ENCODE measurements at regions not wholly inside any gene's neighbourhood (a gene's known extent, or its start where the extent isn't known, plus 50 kb on each side); places are given as distances from the start of the nearest gene placed in this dataset.

DNA sequence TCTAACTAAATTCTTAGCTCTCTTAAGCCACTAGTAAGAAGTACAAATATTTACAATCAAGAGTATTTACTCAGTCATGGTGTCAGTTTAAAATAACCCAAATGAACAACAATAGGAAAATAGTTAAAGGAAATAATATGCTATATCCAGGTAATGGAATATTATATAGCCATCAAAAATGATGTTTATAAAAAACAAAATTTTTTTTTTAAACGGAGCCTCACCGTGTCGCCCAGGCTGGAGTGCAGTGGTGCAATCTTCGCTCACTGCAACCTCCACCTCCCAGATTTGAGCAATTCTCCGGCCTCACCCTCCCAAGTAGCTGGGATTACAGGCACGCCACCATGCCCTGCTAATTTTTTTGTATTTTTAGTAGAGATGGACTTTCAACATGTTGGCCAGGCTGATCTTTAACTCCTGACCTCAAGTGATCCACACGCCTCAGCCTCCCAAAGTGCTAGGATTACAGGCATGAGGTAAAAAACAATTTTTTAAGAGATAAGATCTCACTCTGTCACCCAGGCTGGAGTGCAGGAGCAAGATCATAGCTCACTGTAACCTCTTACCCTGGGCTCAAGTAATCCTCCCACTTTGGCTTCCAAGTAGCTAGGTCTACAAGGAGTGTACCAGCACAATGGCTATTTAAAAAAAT, 132.5 kb downstream of the NOC3L start:
- no peak overlapping the region for H3K27ac ChIP-seq (ENCODE audit: low read depth in 2 of 2, low read length in 1 of 2)
- no peak overlapping the region for H3K4me2 ChIP-seq
- H3F3A ChIP-seq (replicated peaks; ENCODE audit: insufficient read depth), result no peaks in the 10 kb centered on the region
- H3K9me3 ChIP-seq, result no peaks in the 10 kb centered on the region
- H3K9me2 ChIP-seq, result no peaks in the 10 kb centered on the region
- no peak overlapping the region for H3K9ac ChIP-seq
- WGBS (ENCODE audit: low lambda C conversion rate), result 93% methylated on average over 7 of the region's 7 CpGs
- TF ChIP-seq, protein P1, sequence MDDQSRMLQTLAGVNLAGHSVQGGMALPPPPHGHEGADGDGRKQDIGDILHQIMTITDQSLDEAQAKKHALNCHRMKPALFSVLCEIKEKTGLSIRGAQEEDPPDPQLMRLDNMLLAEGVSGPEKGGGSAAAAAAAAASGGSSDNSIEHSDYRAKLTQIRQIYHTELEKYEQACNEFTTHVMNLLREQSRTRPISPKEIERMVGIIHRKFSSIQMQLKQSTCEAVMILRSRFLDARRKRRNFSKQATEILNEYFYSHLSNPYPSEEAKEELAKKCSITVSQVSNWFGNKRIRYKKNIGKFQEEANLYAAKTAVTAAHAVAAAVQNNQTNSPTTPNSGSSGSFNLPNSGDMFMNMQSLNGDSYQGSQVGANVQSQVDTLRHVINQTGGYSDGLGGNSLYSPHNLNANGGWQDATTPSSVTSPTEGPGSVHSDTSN (IDR thresholded peaks at IDR 0.05), result no peak
- no peak for TF ChIP-seq SIN3A (IDR thresholded peaks at IDR 0.05; ENCODE audit: borderline replicate concordance, low read depth, low read length)
- TF ChIP-seq, protein P2, sequence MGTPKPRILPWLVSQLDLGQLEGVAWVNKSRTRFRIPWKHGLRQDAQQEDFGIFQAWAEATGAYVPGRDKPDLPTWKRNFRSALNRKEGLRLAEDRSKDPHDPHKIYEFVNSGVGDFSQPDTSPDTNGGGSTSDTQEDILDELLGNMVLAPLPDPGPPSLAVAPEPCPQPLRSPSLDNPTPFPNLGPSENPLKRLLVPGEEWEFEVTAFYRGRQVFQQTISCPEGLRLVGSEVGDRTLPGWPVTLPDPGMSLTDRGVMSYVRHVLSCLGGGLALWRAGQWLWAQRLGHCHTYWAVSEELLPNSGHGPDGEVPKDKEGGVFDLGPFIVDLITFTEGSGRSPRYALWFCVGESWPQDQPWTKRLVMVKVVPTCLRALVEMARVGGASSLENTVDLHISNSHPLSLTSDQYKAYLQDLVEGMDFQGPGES (IDR thresholded peaks at IDR 0.05; ENCODE audit: low read depth, low read length), result no peak
- no peak for TF ChIP-seq GATA2 (CRISPR knock-in tag; IDR thresholded peaks at IDR 0.05)
- no peak for TF ChIP-seq MEF2A (IDR thresholded peaks at IDR 0.05; ENCODE audit: borderline replicate concordance, low read depth)
- no peak for TF ChIP-seq TAF1 (IDR thresholded peaks at IDR 0.05; ENCODE audit: borderline replicate concordance, low read depth, low read length)
- TF ChIP-seq TCF12 (IDR thresholded peaks at IDR 0.05), result no peak
- no peak for TF ChIP-seq EP300 (IDR thresholded peaks at IDR 0.05; ENCODE audit: borderline replicate concordance in 1 of 2, low read depth in 1 of 2, low read length in 1 of 2)
- TF ChIP-seq CHD2 (IDR thresholded peaks at IDR 0.05; ENCODE audit: low read length, partially characterized antibody), result no peak
- TF ChIP-seq FOXJ3 (CRISPR knock-in tag; IDR thresholded peaks at IDR 0.05), result no peak
- TF ChIP-seq, protein P3, sequence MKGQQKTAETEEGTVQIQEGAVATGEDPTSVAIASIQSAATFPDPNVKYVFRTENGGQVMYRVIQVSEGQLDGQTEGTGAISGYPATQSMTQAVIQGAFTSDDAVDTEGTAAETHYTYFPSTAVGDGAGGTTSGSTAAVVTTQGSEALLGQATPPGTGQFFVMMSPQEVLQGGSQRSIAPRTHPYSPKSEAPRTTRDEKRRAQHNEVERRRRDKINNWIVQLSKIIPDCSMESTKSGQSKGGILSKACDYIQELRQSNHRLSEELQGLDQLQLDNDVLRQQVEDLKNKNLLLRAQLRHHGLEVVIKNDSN (IDR thresholded peaks at IDR 0.05; ENCODE audit: borderline replicate concordance, low read depth), result no peak
- TF ChIP-seq, protein P4, sequence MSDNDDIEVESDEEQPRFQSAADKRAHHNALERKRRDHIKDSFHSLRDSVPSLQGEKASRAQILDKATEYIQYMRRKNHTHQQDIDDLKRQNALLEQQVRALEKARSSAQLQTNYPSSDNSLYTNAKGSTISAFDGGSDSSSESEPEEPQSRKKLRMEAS (IDR thresholded peaks at IDR 0.05; ENCODE audit: low read depth), result no peak
- H3K27me3 ChIP-seq (ENCODE audit: insufficient read depth), result no peaks in the 10 kb centered on the region
- no peaks in the 10 kb centered on the region for H3K36me3 ChIP-seq (replicated peaks in 1 of 2; ENCODE audit: control insufficient read depth in 1 of 2, insufficient read depth in 2 of 2, low read length in 1 of 2)
- peaks cover 0 to 3% of the 10 kb centered on the region in 2 experiments; a peak in 1 of 4 replicates for H3K4me1 ChIP-seq (ENCODE audit: control insufficient read depth in 1 of 2, insufficient read depth in 2 of 2, low read depth in 1 of 2, low read length in 1 of 2)
- no peaks in the 10 kb centered on the region for H4K20me1 ChIP-seq (ENCODE audit: insufficient read depth)
- no peaks in the 10 kb centered on the region for H3K79me2 ChIP-seq (ENCODE audit: insufficient read depth)
- H3K4me3 ChIP-seq (ENCODE audit: low read depth in 2 of 2, low read length in 1 of 2), result no peak overlapping the region
- DNase-seq, result no peak
- ChIA-PET POLR2A (no interaction called here), CTCF (no interaction called here)
- H2AFZ ChIP-seq (ENCODE audit: low read depth), result no peak overlapping the region

DNA sequence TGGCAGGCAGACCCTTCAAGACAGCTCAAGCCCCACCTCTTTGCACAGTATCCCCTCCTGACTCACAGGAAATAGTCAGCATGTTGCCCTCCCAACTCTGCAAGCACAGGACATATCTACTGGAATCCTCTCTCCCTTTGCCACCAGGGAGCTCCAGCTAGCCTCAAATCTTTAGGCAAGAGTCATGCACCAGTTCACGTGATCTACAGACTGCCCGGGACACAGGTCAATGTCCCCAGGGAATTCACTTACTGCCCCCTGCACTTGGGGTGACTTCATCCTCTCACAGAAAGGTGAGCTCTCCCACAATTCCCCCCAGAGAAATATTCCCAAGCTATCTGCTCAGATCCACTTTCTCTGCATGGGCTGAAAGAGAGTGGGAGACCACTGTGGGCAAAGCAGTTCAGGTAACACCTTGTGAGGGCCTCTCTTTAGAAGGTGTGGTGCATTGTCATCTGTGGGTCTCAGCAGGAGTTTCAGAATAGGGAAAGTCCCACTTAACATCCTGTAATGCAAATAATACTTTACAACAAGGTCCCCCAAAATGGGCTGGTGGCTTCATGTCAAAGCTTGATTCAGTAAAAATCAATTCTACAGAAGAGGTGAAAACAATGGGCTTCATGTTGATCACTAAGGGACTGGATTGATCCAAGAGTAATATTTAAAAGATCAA, 129.9 kb downstream of the NOC3L start:
- Histone ChIP-seq H4K20me1 (ENCODE audit: insufficient read depth) (no peaks in the 10 kb centered on the region), H3F3A (replicated peaks; ENCODE audit: insufficient read depth) (no peaks in the 10 kb centered on the region), H3K4me3 (ENCODE audit: low read depth in 2 of 2, low read length in 1 of 2) (no peak overlapping the region), H2AFZ (ENCODE audit: low read depth) (no peak overlapping the region), H3K9ac (no peak overlapping the region), H3K36me3 (replicated peaks in 1 of 2; ENCODE audit: control insufficient read depth in 1 of 2, insufficient read depth in 2 of 2, low read length in 1 of 2) (no peaks in the 10 kb centered on the region), H3K27ac (ENCODE audit: low read depth in 2 of 2, low read length in 1 of 2) (no peak overlapping the region), H3K4me2 (no peak overlapping the region), H3K4me1 (ENCODE audit: control insufficient read depth in 1 of 2, insufficient read depth in 2 of 2, low read depth in 1 of 2, low read length in 1 of 2) (peaks cover 0 to 11% of the 10 kb centered on the region in 2 experiments; a peak in 2 of 4 replicates), H3K9me3 (no peaks in the 10 kb centered on the region), H3K9me2 (no peaks in the 10 kb centered on the region), H3K79me2 (ENCODE audit: insufficient read depth) (no peaks in the 10 kb centered on the region), H3K27me3 (ENCODE audit: insufficient read depth) (no peaks in the 10 kb centered on the region)
- ChIA-PET POLR2A (no interaction called here), CTCF (interaction anchor here (1.0 kb wide), 1 partner anchor 36 kb away, joined by 3 read pairs; no protein-coding TSS in a partner anchor)
- no peak for DNase-seq
- 90% methylated on average over 2 of the region's 2 CpGs for WGBS (ENCODE audit: low lambda C conversion rate)
- TF ChIP-seq RAD21 (IDR thresholded peaks at IDR 0.05; ENCODE audit: low read length), result no peak
- no peak for TF ChIP-seq TCF12 (IDR thresholded peaks at IDR 0.05)
- TF ChIP-seq NFIC (IDR thresholded peaks at IDR 0.05; ENCODE audit: borderline replicate concordance), result no peak
- TF ChIP-seq, protein P5, sequence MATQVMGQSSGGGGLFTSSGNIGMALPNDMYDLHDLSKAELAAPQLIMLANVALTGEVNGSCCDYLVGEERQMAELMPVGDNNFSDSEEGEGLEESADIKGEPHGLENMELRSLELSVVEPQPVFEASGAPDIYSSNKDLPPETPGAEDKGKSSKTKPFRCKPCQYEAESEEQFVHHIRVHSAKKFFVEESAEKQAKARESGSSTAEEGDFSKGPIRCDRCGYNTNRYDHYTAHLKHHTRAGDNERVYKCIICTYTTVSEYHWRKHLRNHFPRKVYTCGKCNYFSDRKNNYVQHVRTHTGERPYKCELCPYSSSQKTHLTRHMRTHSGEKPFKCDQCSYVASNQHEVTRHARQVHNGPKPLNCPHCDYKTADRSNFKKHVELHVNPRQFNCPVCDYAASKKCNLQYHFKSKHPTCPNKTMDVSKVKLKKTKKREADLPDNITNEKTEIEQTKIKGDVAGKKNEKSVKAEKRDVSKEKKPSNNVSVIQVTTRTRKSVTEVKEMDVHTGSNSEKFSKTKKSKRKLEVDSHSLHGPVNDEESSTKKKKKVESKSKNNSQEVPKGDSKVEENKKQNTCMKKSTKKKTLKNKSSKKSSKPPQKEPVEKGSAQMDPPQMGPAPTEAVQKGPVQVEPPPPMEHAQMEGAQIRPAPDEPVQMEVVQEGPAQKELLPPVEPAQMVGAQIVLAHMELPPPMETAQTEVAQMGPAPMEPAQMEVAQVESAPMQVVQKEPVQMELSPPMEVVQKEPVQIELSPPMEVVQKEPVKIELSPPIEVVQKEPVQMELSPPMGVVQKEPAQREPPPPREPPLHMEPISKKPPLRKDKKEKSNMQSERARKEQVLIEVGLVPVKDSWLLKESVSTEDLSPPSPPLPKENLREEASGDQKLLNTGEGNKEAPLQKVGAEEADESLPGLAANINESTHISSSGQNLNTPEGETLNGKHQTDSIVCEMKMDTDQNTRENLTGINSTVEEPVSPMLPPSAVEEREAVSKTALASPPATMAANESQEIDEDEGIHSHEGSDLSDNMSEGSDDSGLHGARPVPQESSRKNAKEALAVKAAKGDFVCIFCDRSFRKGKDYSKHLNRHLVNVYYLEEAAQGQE (IDR thresholded peaks at IDR 0.05; ENCODE audit: low read depth, low read length), result no peak
- TF ChIP-seq FOSL2 (IDR thresholded peaks at IDR 0.05; ENCODE audit: borderline replicate concordance, low read depth), result no peak
- no peak for TF ChIP-seq RXRA (IDR thresholded peaks at IDR 0.05; ENCODE audit: borderline replicate concordance, low read depth)
